GM12891 (cell line): ENCODE measurements at regions not wholly inside any gene's neighbourhood (a gene's known extent, or its start where the extent isn't known, plus 50 kb on each side); places are given as distances from the start of the nearest gene placed in this dataset.

Source experiments
- PAX5 ChIP-seq: IDR thresholded peaks from 2 replicates; pipeline ENCODE4 v1.6.1; 2011; ENCODE audit warnings: low read length, moderate library complexity, mild to moderate bottlenecking; ENCODE audit not compliant: insufficient read depth, severe bottlenecking
- POLR2A ChIP-seq: IDR thresholded peaks from 2 replicates; pipeline ENCODE4 v1.6.1; 2011; ENCODE audit warnings: low read depth, low read length, control low read depth
- POLR2AphosphoS5 ChIP-seq: IDR thresholded peaks from 2 replicates; pipeline ENCODE4 v1.6.1; 2011; ENCODE audit warnings: low read depth, low read length, control low read depth
- POU2F2 ChIP-seq: IDR thresholded peaks from 2 replicates; pipeline ENCODE4 v1.6.1; 2011; ENCODE audit warnings: low read depth, mild to moderate bottlenecking, control low read depth, low read length, moderate library complexity
- SPI1 ChIP-seq: IDR thresholded peaks from 2 replicates; pipeline ENCODE4 v1.6.1; 2011; ENCODE audit warnings: low read depth, low read length, control low read depth
- TAF1 ChIP-seq: IDR thresholded peaks from 2 replicates; pipeline ENCODE4 v1.6.1; 2011; ENCODE audit warnings: low read depth, low read length, control low read depth

DNA sequence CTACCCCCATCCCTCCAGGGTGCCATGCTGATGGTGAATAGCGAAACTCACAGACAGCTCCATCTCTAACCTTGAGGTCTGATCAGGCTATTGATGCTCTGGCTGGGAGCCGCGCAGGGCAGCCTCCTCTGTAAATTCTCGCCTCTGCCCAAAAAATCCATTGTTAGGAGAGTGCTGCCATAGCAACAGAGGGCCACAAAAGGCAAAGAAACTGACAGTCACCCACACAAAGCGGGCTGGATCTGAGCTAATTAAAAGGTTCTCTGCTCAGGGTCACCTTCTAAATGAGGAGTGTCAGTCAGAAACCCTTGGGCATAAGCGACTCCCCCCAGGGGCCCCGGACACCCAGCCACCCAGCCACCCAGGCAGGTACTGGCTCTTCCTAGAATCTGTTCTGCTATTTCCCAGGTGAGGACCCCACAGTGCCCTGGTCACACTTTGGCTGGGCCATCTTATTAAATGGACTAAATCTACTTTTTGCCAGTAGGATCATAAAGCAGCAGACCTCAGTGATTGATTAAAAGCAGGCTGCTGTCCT lies 126.7 kb downstream of the MED10 start:
- TF ChIP-seq POLR2AphosphoS5 (no peak), POLR2A (no peak), TAF1 (no peak), PAX5 (no peak), SPI1 (no peak), POU2F2 (no peak)
